Ovary (tissue), 7 donors: ENCODE measurements at regions not wholly inside any gene's neighbourhood (a gene's known extent, or its start where the extent isn't known, plus 50 kb on each side); places are given as distances from the start of the nearest gene placed in this dataset.

Experiments
- DNase-seq, 5 donors: peaks; one replicate each; pipeline ENCODE4 v3.0.0-alpha.2; 2019 to 2020
- H3K27ac ChIP-seq, 2 donors: fragments of 200-600 bp; one replicate each; pipeline versions ENCODE4 v1.5.1 to v1.8.0; 2019 to 2022
- H3K27me3 ChIP-seq: fragments of 200-600 bp; one replicate; pipeline ENCODE4 v1.8.0; 2022
- H3K36me3 ChIP-seq: fragments of 200-600 bp; sonication (generic); one replicate; pipeline ENCODE4 v1.5.1; 2019
- H3K4me1 ChIP-seq: one replicate; pipeline ENCODE4 v1.8.1; 2013; ENCODE audit warnings: mild to moderate bottlenecking, moderate library complexity; ENCODE audit not compliant: insufficient read depth
- H3K4me3 ChIP-seq: fragments of 200-600 bp; sonication (generic); one replicate; pipeline ENCODE4 v1.5.1; 2017
- H3K9me3 ChIP-seq, 2 donors: fragments of 200-600 bp in 1 of 2; sonication (generic) in 1 of 2; one replicate each; pipeline versions ENCODE4 v1.5.1 to v1.8.1; 2013 to 2019; ENCODE audit warnings: mild to moderate bottlenecking in 1 of 2, moderate library complexity in 1 of 2
- EP300 ChIP-seq: sonication (generic); formaldehyde crosslinking; IDR thresholded peaks from one replicate; pipeline ENCODE4 v1.6.1; 2017; ENCODE audit warnings: antibody characterized with exemption
- POLR2A ChIP-seq: fragments of 450-650 bp; IDR thresholded peaks from one replicate; pipeline ENCODE4 v1.6.1; 2017; ENCODE audit warnings: antibody characterized with exemption, mild to moderate bottlenecking, moderate library complexity
- WGBS, 3 donors: extraction: QIAGEN DNeasy Blood & Tissue Kit in 1 of 3; methylation state at CpG; one replicate each; pipeline versions ENCODE4 v1.1.5 to v1.1.7; 2013 to 2017; 5-methylcytosine and 5-hydroxymethylcytosine counted together
- intact Hi-C, 4 donors: fragments of 100-400 bp; cut with DNase I; formaldehyde crosslinking; loops; one replicate each; pipeline versions ENCODE4 v1.11.0 to v1.15.1; 2022 to 2023
- TF ChIP-seq, protein P1 (sequence below), 3 donors: fragments of 450-650 bp in 2 of 3; fragments of 200-600 bp in 1 of 3; IDR thresholded peaks; one replicate each; pipeline versions ENCODE4 v1.5.1 to v1.8.0; 2016 to 2022; ENCODE audit warnings: antibody characterized with exemption in 3 of 3, mild to moderate bottlenecking in 1 of 3
- donor health status: DM: no; HTN: no; CAD: no; lungs with moderate emphysema.
- donor health status: DM: no; HTN: no; CAD: no.
- donor health status: Bipolar disorder and iron deficiency.
- donor health status: DM: no; HTN: no; CAD: no.
- donor health status: DM: yes; HTN: yes; CAD: no.

DNA sequence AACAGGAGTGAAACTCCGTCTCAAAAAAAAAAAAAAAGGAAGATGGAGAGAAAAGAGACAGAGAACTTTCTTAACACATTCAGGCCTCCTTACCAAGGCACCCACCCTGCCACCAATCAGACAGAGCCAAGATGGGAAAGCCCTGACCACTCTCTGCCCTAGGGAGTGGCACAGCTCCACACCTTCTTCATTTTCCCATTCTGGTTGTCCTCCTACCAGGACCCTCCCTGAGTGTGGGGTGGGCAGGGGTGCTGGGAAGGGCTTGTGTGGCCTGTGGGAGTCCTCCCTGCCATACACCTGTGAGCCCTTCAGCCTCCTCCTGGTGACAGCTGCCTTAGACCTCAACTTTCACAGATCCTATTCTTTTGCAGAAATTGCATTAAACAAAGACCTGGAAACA is 513.6 kb downstream of the BCL11B start:
- WGBS, 3 donors: 38 to 82% (median 79%) methylated on average over 1 of the region's 1 CpG
- Histone ChIP-seq H3K36me3 (no peaks in the 10 kb centered on the region), H3K9me3 (no peaks in the 10 kb centered on the region), H3K4me3 (no peak overlapping the region), H3K4me1 (no peaks in the 10 kb centered on the region), H3K27ac (no peak overlapping the region), H3K27me3 (no peaks in the 10 kb centered on the region)
- DNase-seq: no peak
- intact Hi-C loops: no loop called here
- no peak for TF ChIP-seq EP300
- TF ChIP-seq, protein P1, sequence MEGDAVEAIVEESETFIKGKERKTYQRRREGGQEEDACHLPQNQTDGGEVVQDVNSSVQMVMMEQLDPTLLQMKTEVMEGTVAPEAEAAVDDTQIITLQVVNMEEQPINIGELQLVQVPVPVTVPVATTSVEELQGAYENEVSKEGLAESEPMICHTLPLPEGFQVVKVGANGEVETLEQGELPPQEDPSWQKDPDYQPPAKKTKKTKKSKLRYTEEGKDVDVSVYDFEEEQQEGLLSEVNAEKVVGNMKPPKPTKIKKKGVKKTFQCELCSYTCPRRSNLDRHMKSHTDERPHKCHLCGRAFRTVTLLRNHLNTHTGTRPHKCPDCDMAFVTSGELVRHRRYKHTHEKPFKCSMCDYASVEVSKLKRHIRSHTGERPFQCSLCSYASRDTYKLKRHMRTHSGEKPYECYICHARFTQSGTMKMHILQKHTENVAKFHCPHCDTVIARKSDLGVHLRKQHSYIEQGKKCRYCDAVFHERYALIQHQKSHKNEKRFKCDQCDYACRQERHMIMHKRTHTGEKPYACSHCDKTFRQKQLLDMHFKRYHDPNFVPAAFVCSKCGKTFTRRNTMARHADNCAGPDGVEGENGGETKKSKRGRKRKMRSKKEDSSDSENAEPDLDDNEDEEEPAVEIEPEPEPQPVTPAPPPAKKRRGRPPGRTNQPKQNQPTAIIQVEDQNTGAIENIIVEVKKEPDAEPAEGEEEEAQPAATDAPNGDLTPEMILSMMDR (IDR thresholded peaks at IDR 0.05): no peak
- TF ChIP-seq POLR2A: no peak

DNA sequence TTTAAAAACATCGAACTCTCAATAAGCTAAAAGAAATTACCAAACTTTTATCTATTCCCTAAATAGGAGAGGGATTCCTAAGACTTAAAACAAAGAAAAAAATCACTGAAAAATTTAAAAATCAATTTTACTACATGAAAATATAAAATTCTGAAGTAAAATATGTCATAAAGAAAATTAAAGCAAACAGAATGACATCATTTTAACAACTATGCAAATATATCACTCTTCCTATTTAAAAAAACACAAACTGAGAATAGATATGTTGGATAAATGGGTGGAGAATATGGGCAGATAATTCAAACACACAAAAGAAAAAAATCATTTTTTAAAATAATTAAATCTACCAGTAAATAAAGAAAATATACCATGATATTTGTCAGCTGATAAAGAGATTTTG is 510.0 kb downstream of the BCL11B start:
- Histone ChIP-seq H3K9me3 (no peaks in the 10 kb centered on the region), H3K4me3 (no peak overlapping the region), H3K36me3 (no peaks in the 10 kb centered on the region), H3K27ac (no peak overlapping the region), H3K4me1 (no peaks in the 10 kb centered on the region), H3K27me3 (no peaks in the 10 kb centered on the region)
- intact Hi-C loops: no loop called here
- 89 to 92% (median 91%) methylated on average over 1 of the region's 1 CpG for WGBS, 3 donors
- DNase-seq: no peak
- TF ChIP-seq EP300: no peak
- TF ChIP-seq, protein P1 (IDR thresholded peaks at IDR 0.05): no peak
- TF ChIP-seq POLR2A: no peak

DNA sequence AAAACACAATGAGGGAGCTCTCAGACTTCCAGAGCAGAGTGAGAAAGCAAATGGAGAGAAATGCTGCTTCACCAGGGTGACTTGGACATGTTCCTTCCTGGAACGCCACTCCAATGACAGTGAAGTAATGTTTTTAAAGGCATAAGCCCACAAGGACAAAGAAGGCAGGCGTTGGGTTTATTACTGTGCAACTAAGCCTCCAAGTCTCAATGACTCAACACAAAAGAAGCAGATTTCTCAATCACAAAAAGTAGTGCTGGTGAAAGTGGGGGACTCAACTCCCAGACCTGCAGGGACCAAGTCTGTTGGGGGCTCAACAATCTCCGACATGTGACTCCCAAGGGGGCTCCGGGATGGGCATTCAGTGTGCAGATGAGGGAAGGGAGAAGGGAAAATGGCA is 505.2 kb downstream of the BCL11B start:
- Histone ChIP-seq H3K4me3 (no peak overlapping the region), H3K9me3 (no peaks in the 10 kb centered on the region), H3K27ac (no peak overlapping the region), H3K4me1 (no peaks in the 10 kb centered on the region), H3K27me3 (no peaks in the 10 kb centered on the region), H3K36me3 (no peaks in the 10 kb centered on the region)
- intact Hi-C loops: loop anchor here in 1 of 4 donors (1.0 kb wide), 1 partner anchor 22 kb away; no protein-coding TSS in a partner anchor
- DNase-seq: no peak
- WGBS, 3 donors: 65 to 72% (median 69%) methylated on average over 4 of the region's 4 CpGs
- no peak for TF ChIP-seq POLR2A
- TF ChIP-seq, protein P1 (IDR thresholded peaks at IDR 0.05): no peak
- no peak for TF ChIP-seq EP300

DNA sequence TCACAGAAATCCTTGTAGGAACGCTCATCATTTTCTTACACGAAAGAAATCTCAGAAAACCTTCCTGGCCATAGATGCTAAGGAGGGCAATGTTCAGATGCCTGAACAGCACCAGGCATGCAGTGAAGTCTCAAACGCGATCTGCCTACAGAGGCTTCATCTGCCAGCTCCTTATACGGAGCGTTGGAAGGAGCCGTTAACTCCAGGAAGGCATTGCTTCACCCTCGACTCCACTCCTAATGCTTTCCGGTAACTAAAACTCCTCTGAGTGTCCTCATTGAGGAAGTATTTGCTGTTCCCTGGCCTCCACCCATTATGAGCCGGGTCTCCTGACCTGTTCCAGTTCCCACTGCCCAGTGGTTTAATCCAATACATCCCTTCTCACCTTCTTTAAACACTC is 502.7 kb downstream of the BCL11B start:
- intact Hi-C loops: no loop called here
- Histone ChIP-seq H3K27ac (no peak overlapping the region), H3K4me3 (no peak overlapping the region), H3K36me3 (no peaks in the 10 kb centered on the region), H3K4me1 (no peaks in the 10 kb centered on the region), H3K9me3 (no peaks in the 10 kb centered on the region), H3K27me3 (no peaks in the 10 kb centered on the region)
- TF ChIP-seq POLR2A (no peak), EP300 (no peak)
- TF ChIP-seq, protein P1 (IDR thresholded peaks at IDR 0.05): no peak
- no peak for DNase-seq
- WGBS, 3 donors: 72 to 75% (median 72%) methylated on average over 10 of the region's 10 CpGs

DNA sequence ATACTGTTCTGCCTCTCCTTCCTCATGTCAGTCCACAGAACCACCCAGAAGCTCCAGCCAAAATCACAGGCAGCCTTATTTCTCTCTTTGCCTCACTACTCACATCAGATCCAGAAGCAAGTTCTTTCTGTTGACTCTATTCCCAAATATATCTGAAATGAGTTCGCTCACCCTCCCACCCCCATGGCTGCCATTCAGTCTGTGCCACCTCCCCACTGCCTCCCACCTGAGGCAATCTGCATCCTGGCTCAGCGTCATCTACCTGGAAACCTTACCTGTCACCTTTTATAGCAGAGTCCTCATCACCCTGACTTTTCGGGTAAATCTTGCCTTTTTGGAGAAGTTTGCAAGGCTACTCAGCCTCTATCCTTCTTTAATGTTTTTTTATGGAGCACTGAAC is 501.8 kb downstream of the BCL11B start:
- intact Hi-C loops: no loop called here
- TF ChIP-seq EP300: no peak
- TF ChIP-seq POLR2A: no peak
- TF ChIP-seq, protein P1 (IDR thresholded peaks at IDR 0.05): no peak
- Histone ChIP-seq H3K27me3 (no peaks in the 10 kb centered on the region), H3K27ac (no peak overlapping the region), H3K4me1 (no peaks in the 10 kb centered on the region), H3K4me3 (no peak overlapping the region), H3K36me3 (no peaks in the 10 kb centered on the region), H3K9me3 (no peaks in the 10 kb centered on the region)
- WGBS, 3 donors: 91 to 96% (median 91%) methylated on average over 3 of the region's 3 CpGs
- DNase-seq: no peak
